Heart right ventricle (tissue), 16 donors: ENCODE measurements at regions not wholly inside any gene's neighbourhood (a gene's known extent, or its start where the extent isn't known, plus 50 kb on each side); places are given as distances from the start of the nearest gene placed in this dataset.

Experiments
- ATAC-seq, 8 donors: fragments of 200-7000 bp; cut with Tn5 transposase; one replicate each; pipeline ENCODE4 v1.9.1; 2020; ENCODE audit warnings: mild to moderate bottlenecking in 8 of 8, moderate library complexity in 8 of 8, moderate number of reproducible peaks in 1 of 8
- DNase-seq, 2 donors: peaks; one replicate each; pipeline ENCODE4 v3.0.0-alpha.2; 2020
- H3K27ac ChIP-seq, 10 donors: fragments of 200-600 bp; sonication (generic) in 2 of 10; one replicate each; pipeline versions ENCODE4 v1.5.0 to v1.8.0; 2020 to 2022; ENCODE audit warnings: mild to moderate bottlenecking in 3 of 10
- H3K27me3 ChIP-seq, 7 donors: fragments of 200-600 bp; one replicate each; pipeline ENCODE4 v1.8.0; 2021 to 2022; ENCODE audit warnings: mild to moderate bottlenecking in 2 of 7
- H3K36me3 ChIP-seq, 9 donors: fragments of 200-600 bp; sonication (generic) in 1 of 9; one replicate each; pipeline versions ENCODE4 v1.5.0 to v1.8.0; 2020 to 2022; ENCODE audit warnings: mild to moderate bottlenecking in 2 of 9
- H3K4me1 ChIP-seq, 9 donors: fragments of 200-600 bp; sonication (generic) in 1 of 9; one replicate each; pipeline versions ENCODE4 v1.5.0 to v1.8.0; 2020 to 2022; ENCODE audit warnings: mild to moderate bottlenecking in 4 of 9
- H3K4me3 ChIP-seq, 10 donors: fragments of 200-600 bp; sonication (generic) in 2 of 10; one replicate each; pipeline versions ENCODE4 v1.5.0 to v1.8.0; 2020 to 2022; ENCODE audit warnings: mild to moderate bottlenecking in 7 of 10, moderate library complexity in 2 of 10
- H3K9me3 ChIP-seq, 11 donors: fragments of 200-600 bp in 10 of 11; sonication (generic) in 2 of 11; one replicate each; pipeline versions ENCODE4 v1.5.0 to v1.8.0; 2013 to 2022; ENCODE audit warnings: mild to moderate bottlenecking in 2 of 11, control low read depth in 1 of 11, moderate library complexity in 1 of 11
- WGBS, 2 donors: extraction: QIAGEN DNeasy Blood & Tissue Kit; methylation state at CpG; one replicate each; pipeline ENCODE4 v1.1.7; 2013; ENCODE audit warnings: inconsistent platforms in 1 of 2; 5-methylcytosine and 5-hydroxymethylcytosine counted together
- intact Hi-C, 10 donors: fragments of 100-400 bp; cut with DNase I; formaldehyde crosslinking; loops; one replicate each; pipeline versions ENCODE4 v1.11.1 to v1.14.2; 2022
- TF ChIP-seq, protein P1 (sequence below), 9 donors: fragments of 200-600 bp; sonication (generic) in 2 of 9; IDR thresholded peaks; one replicate each; pipeline versions ENCODE4 v1.5.0 to v1.8.0; 2021 to 2022; ENCODE audit warnings: antibody characterized with exemption in 9 of 9, mild to moderate bottlenecking in 5 of 9, moderate library complexity in 1 of 9
- donor health status: Arrhythmogenic right ventricular cardiomyopathy.
- donor health status: ischemic (EF 13 %, LVEDD 7.1; RV severe dilation, severe dysfunction).
- donor health status: healthy with polysubstance abuse.
- donor health status: DM: no; HTN: yes; CAD: no.
- donor health status: DM: no; HTN: no; CAD: no.
- donor health status: ischemic (EF 25% LVEDD 6.9; RV normal size, moderate dysfunction).
- donor health status: ischemic (EF 25% LVEDD 5.7; RV mildly dilated, moderate dysfunction).
- donor health status: healthy.
- donor health status: DM: yes; HTN: yes; CAD: no.
- donor health status: Ischemic cardiomyopathy.
- donor health status: ischemic (EF 35%, LVEDD 5.7; RV mildly dilated, moderate dysfunction).
- donor health status: nonischemic (EF 11% LVEDD 7.7; RV severe dilation, severe dysfunction).
- donor health status: DM: yes; HTN: yes; CAD: no.
- donor health status: PGD.
- donor health status: ischemic (EF 29% LVEDD 5.4; RV normal size, mild dysfunction).
- donor health status: nonischemic (EF 23%, LVEDD 6.1; RV moderate dilation, normal function).

DNA sequence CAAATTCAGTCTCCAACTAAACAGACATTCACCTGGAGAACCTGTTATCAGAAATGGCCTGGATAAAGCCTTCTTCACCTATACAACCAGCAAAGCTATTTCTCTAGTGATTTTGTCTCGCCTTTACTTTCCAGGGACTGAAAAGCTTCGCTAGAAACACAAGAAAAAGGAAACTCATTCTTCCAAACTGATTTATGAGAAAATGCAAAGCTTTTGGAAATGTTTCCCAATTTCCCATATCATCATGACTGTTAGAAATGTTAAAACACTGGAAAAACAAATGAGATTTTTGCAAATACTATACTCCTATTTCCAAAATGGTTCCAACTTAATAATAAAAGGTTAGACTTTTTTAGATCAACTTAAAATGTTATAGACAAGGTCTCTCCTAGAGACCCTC is 218.7 kb downstream of the PAX3 start:
- DNase-seq (no peak), ATAC-seq (no peak)
- Histone ChIP-seq H3K36me3 (no peaks in the 10 kb centered on the region), H3K27ac (no peak overlapping the region), H3K4me3 (no peak overlapping the region), H3K27me3 (peaks cover 0 to 34% (median 0%) of the 10 kb centered on the region in 7 donors), H3K4me1 (no peaks in the 10 kb centered on the region), H3K9me3 (no peaks in the 10 kb centered on the region)
- 74 to 86% methylated on average over 2 of the region's 2 CpGs for WGBS, 2 donors
- intact Hi-C loops = no loop called here
- TF ChIP-seq, protein P1, sequence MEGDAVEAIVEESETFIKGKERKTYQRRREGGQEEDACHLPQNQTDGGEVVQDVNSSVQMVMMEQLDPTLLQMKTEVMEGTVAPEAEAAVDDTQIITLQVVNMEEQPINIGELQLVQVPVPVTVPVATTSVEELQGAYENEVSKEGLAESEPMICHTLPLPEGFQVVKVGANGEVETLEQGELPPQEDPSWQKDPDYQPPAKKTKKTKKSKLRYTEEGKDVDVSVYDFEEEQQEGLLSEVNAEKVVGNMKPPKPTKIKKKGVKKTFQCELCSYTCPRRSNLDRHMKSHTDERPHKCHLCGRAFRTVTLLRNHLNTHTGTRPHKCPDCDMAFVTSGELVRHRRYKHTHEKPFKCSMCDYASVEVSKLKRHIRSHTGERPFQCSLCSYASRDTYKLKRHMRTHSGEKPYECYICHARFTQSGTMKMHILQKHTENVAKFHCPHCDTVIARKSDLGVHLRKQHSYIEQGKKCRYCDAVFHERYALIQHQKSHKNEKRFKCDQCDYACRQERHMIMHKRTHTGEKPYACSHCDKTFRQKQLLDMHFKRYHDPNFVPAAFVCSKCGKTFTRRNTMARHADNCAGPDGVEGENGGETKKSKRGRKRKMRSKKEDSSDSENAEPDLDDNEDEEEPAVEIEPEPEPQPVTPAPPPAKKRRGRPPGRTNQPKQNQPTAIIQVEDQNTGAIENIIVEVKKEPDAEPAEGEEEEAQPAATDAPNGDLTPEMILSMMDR (IDR thresholded peaks at IDR 0.05) = no peak

- no peak for DNase-seq
- ATAC-seq = no peak
- Histone ChIP-seq H3K27me3 (peaks cover 0 to 44% (median 6%) of the 10 kb centered on the region in 7 donors), H3K4me1 (no peaks in the 10 kb centered on the region), H3K27ac (no peak overlapping the region), H3K36me3 (no peaks in the 10 kb centered on the region), H3K9me3 (no peaks in the 10 kb centered on the region), H3K4me3 (no peak overlapping the region)
- intact Hi-C loops = no loop called here
- WGBS, 2 donors = 82% methylated on average over 7 of the region's 7 CpGs
- TF ChIP-seq, protein P1 (IDR thresholded peaks at IDR 0.05) = no peak
Observed at GRCh38 chr2:222076973-222077690, 221.7 kb downstream of the PAX3 start.

DNA sequence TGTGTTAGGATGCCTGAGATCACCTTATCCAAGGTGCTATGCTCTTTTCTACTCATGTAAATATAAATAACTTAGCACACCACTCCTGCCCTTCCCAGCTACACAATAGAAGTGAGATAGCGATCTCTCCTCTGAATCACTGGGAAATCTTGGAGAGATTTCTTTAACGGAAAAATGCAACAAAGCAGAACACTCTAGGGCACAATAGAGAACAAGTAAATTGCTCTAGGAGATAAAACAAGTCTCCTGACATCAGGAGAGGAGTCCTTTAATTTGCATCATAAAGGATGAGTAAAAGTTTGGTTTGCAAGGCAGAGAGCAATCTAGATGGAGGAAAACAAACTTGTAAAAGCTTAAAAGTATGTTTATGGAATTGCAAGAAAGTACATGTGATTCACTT is 224.1 kb downstream of the PAX3 start:
- intact Hi-C loops = no loop called here
- H3K4me1 ChIP-seq = no peaks in the 10 kb centered on the region
- H3K27me3 ChIP-seq = peaks cover 0 to 49% (median 11%) of the 10 kb centered on the region in 7 donors
- no peak overlapping the region for H3K27ac ChIP-seq
- H3K36me3 ChIP-seq = no peaks in the 10 kb centered on the region
- no peak overlapping the region for H3K4me3 ChIP-seq
- 24 to 29% methylated on average over 2 of the region's 2 CpGs for WGBS, 2 donors
- H3K9me3 ChIP-seq = no peaks in the 10 kb centered on the region
- DNase-seq (no peak), ATAC-seq (no peak)
- TF ChIP-seq, protein P1 (IDR thresholded peaks at IDR 0.05) = no peak

DNA sequence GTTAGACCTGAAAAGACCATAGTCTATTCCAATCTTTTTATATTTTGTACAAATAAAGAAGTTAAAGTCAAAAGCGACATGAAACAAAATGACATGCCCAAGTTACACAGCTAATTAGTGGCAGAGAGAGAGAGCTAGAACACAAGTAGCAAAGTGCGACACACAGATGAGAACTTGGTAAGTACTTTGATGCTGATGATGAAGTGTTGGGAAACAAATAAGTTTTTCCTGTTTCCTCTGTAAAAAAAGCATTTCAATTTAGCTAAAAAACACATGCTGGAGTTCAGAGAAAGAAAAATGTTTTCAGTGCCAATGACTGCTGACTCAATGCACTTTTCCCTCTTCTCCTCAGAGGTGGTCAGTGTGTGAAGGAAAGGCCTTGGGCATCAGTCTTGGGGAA is 226.9 kb downstream of the PAX3 start:
- DNase-seq (no peak), ATAC-seq (no peak)
- Histone ChIP-seq H3K4me1 (no peaks in the 10 kb centered on the region), H3K4me3 (no peak overlapping the region), H3K36me3 (no peaks in the 10 kb centered on the region), H3K27me3 (peaks cover 0 to 51% (median 11%) of the 10 kb centered on the region in 7 donors), H3K27ac (no peak overlapping the region), H3K9me3 (no peaks in the 10 kb centered on the region)
- TF ChIP-seq, protein P1 (IDR thresholded peaks at IDR 0.05) = no peak
- WGBS, 2 donors = 92 to 95% methylated on average over 2 of the region's 2 CpGs
- intact Hi-C loops = no loop called here
